ENCODE measurements at regions not wholly inside any gene's neighbourhood (a gene's known extent, or its start where the extent isn't known, plus 50 kb on each side); places are given as distances from the start of the nearest gene placed in this dataset.

- no peaks in the 10 kb centered on the region for H3K4me1 ChIP-seq
- no peak for DNase-seq
- H3K4me3 ChIP-seq = no peak overlapping the region
- no peaks in the 10 kb centered on the region for H3K27me3 ChIP-seq
- no peaks in the 10 kb centered on the region for H3K9me3 ChIP-seq
- H3K36me3 ChIP-seq = no peaks in the 10 kb centered on the region
- intact Hi-C loops (cut with DNase I; ENCODE audit: low total_unique reads) = no loop called here
- peak overlapping the region; percentile 76 to 83 for H3K27ac ChIP-seq
- TF ChIP-seq POLR2A (IDR thresholded peaks at IDR 0.05) (no peak), CTCF (IDR thresholded peaks at IDR 0.05) (no peak)
These were observed 80.4 kb upstream of the RIPOR2 start for GRCh38 chr6:25016014-25016720.

- no peak for DNase-seq
- no peak overlapping the region for H3K4me3 ChIP-seq
- intact Hi-C loops (cut with DNase I; ENCODE audit: low total_unique reads) = no loop called here
- H3K36me3 ChIP-seq = no peaks in the 10 kb centered on the region
- peak overlapping the region; percentile 43 to 83 for H3K27ac ChIP-seq
- TF ChIP-seq POLR2A (IDR thresholded peaks at IDR 0.05) = no peak
- TF ChIP-seq CTCF (IDR thresholded peaks at IDR 0.05) = no peak
- no peaks in the 10 kb centered on the region for H3K9me3 ChIP-seq
- H3K27me3 ChIP-seq = no peaks in the 10 kb centered on the region
- no peaks in the 10 kb centered on the region for H3K4me1 ChIP-seq
These were observed 81.7 kb upstream of the RIPOR2 start for GRCh38 chr6:25017486-25017885.

GRCh38 chr6:25017932-25018567 is 82.3 kb upstream of the RIPOR2 start:
- no peaks in the 10 kb centered on the region for H3K27me3 ChIP-seq
- no peaks in the 10 kb centered on the region for H3K36me3 ChIP-seq
- H3K27ac ChIP-seq = peak overlapping the region; percentile 43 to 83
- H3K9me3 ChIP-seq = no peaks in the 10 kb centered on the region
- H3K4me1 ChIP-seq = no peaks in the 10 kb centered on the region
- intact Hi-C loops (cut with DNase I; ENCODE audit: low total_unique reads) = no loop called here
- H3K4me3 ChIP-seq = no peak overlapping the region
- DNase-seq = peak; percentile 41 to 61
- TF ChIP-seq POLR2A (IDR thresholded peaks at IDR 0.05) (no peak), CTCF (IDR thresholded peaks at IDR 0.05) (peak; percentile 28 to 55 (median 46))

GRCh38 chr6:25018568-25018954 is 82.8 kb upstream of the RIPOR2 start:
- intact Hi-C loops (cut with DNase I; ENCODE audit: low total_unique reads) = no loop called here
- Histone ChIP-seq H3K4me1 (no peaks in the 10 kb centered on the region), H3K4me3 (no peak overlapping the region), H3K27me3 (no peaks in the 10 kb centered on the region), H3K36me3 (no peaks in the 10 kb centered on the region), H3K9me3 (no peaks in the 10 kb centered on the region), H3K27ac (no peak overlapping the region)
- TF ChIP-seq CTCF (IDR thresholded peaks at IDR 0.05) (no peak), POLR2A (IDR thresholded peaks at IDR 0.05) (no peak)
- DNase-seq = no peak

GRCh38 chr6:25022140-25022553 is 86.4 kb upstream of the RIPOR2 start:
- no peak for DNase-seq
- Histone ChIP-seq H3K27ac (no peak overlapping the region), H3K9me3 (no peaks in the 10 kb centered on the region), H3K27me3 (no peaks in the 10 kb centered on the region), H3K36me3 (no peaks in the 10 kb centered on the region), H3K4me3 (no peak overlapping the region), H3K4me1 (no peaks in the 10 kb centered on the region)
- intact Hi-C loops (cut with DNase I; ENCODE audit: low total_unique reads) = no loop called here
- TF ChIP-seq POLR2A (IDR thresholded peaks at IDR 0.05) (no peak), CTCF (IDR thresholded peaks at IDR 0.05) (no peak)

All from uterus (tissue), 3 donors.